ENCODE measurements at regions not wholly inside any gene's neighbourhood (a gene's known extent, or its start where the extent isn't known, plus 50 kb on each side); places are given as distances from the start of the nearest gene placed in this dataset.

DNA sequence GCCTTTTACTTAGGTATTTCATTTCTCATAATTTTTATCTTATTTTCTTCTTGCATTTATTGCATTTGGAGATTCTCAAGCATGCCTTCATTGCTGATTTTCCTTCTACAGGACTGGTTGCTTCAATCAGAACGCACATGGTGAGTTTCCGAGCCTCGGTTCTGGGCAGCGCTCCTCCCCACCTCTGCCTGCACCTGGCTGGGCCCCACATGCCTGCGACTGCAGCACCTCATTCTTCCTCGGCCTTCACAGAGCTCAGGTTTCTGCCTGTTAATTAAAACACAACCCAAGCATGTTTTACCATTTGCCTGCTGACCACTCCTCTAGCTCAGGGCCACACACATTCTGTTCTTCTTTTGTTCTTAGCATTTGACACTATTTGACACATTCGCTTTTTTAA, 398.8 kb downstream of the GALR1 start:
- TF ChIP-seq, protein P1, sequence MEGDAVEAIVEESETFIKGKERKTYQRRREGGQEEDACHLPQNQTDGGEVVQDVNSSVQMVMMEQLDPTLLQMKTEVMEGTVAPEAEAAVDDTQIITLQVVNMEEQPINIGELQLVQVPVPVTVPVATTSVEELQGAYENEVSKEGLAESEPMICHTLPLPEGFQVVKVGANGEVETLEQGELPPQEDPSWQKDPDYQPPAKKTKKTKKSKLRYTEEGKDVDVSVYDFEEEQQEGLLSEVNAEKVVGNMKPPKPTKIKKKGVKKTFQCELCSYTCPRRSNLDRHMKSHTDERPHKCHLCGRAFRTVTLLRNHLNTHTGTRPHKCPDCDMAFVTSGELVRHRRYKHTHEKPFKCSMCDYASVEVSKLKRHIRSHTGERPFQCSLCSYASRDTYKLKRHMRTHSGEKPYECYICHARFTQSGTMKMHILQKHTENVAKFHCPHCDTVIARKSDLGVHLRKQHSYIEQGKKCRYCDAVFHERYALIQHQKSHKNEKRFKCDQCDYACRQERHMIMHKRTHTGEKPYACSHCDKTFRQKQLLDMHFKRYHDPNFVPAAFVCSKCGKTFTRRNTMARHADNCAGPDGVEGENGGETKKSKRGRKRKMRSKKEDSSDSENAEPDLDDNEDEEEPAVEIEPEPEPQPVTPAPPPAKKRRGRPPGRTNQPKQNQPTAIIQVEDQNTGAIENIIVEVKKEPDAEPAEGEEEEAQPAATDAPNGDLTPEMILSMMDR (IDR thresholded peaks at IDR 0.05), result no peak
- H3K4me3 ChIP-seq, result no peak overlapping the region
- ATAC-seq (ENCODE audit: insufficient number of reproducible peaks, low FRiP score, low read depth), result no peak
- no peaks in the 10 kb centered on the region for H3K36me3 ChIP-seq
- DNase-seq (ENCODE audit: low spot score), result no peak
- H3K9me3 ChIP-seq, result no peaks in the 10 kb centered on the region
- no peaks in the 10 kb centered on the region for H3K4me1 ChIP-seq (ENCODE audit: control insufficient read depth in 1 of 2, low read depth in 2 of 2)
- no peak overlapping the region for H3K27ac ChIP-seq
- no peaks in the 10 kb centered on the region for H3K27me3 ChIP-seq (replicated peaks; ENCODE audit: insufficient read depth)

- TF ChIP-seq, protein P1 (IDR thresholded peaks at IDR 0.05), result peak; percentile 36
- H3K27me3 ChIP-seq (replicated peaks; ENCODE audit: insufficient read depth), result no peaks in the 10 kb centered on the region
- no peaks in the 10 kb centered on the region for H3K36me3 ChIP-seq
- H3K4me3 ChIP-seq, result no peak overlapping the region
- ATAC-seq (ENCODE audit: insufficient number of reproducible peaks, low FRiP score, low read depth), result no peak
- H3K27ac ChIP-seq, result no peak overlapping the region
- DNase-seq (ENCODE audit: low spot score), result no peak
- no peaks in the 10 kb centered on the region for H3K9me3 ChIP-seq
- no peaks in the 10 kb centered on the region for H3K4me1 ChIP-seq (ENCODE audit: control insufficient read depth in 1 of 2, low read depth in 2 of 2)
Observed at GRCh38 chr18:77650799-77651385, 401.2 kb downstream of the GALR1 start.

DNA sequence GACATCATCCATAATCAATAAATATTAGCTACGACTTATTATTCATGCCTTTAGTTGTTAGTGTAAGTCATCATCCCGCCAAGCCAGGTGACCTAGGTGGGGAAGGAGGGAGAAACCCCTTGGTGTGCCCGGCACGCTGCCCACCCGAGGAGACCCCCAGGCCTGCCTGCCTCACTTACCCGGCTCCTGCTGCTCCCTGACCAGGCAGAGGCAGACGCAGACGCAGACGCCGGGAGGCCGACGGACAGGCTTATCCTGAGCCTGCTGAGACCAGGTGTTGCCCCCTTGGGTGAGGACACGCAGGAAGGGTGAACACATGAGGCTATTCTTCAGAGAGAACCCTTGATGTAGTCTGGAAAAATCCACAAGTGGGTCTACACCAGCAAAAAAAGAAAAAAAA, 401.8 kb downstream of the GALR1 start:
- Histone ChIP-seq H3K36me3 (no peaks in the 10 kb centered on the region), H3K9me3 (no peaks in the 10 kb centered on the region), H3K27me3 (replicated peaks; ENCODE audit: insufficient read depth) (no peaks in the 10 kb centered on the region), H3K4me3 (no peak overlapping the region), H3K27ac (no peak overlapping the region), H3K4me1 (ENCODE audit: control insufficient read depth in 1 of 2, low read depth in 2 of 2) (no peaks in the 10 kb centered on the region)
- TF ChIP-seq, protein P1 (IDR thresholded peaks at IDR 0.05), result no peak
- no peak for DNase-seq (ENCODE audit: low spot score)
- ATAC-seq (ENCODE audit: insufficient number of reproducible peaks, low FRiP score, low read depth), result no peak

- Histone ChIP-seq H3K36me3 (no peaks in the 10 kb centered on the region), H3K27ac (no peak overlapping the region), H3K4me1 (ENCODE audit: control insufficient read depth in 1 of 2, low read depth in 2 of 2) (no peaks in the 10 kb centered on the region), H3K9me3 (no peaks in the 10 kb centered on the region), H3K27me3 (replicated peaks; ENCODE audit: insufficient read depth) (no peaks in the 10 kb centered on the region), H3K4me3 (no peak overlapping the region)
- ATAC-seq (ENCODE audit: insufficient number of reproducible peaks, low FRiP score, low read depth), result no peak
- DNase-seq (ENCODE audit: low spot score), result no peak
- TF ChIP-seq, protein P1 (IDR thresholded peaks at IDR 0.05), result no peak
Observed at GRCh38 chr18:77653792-77654191, 404.1 kb downstream of the GALR1 start.

DNA sequence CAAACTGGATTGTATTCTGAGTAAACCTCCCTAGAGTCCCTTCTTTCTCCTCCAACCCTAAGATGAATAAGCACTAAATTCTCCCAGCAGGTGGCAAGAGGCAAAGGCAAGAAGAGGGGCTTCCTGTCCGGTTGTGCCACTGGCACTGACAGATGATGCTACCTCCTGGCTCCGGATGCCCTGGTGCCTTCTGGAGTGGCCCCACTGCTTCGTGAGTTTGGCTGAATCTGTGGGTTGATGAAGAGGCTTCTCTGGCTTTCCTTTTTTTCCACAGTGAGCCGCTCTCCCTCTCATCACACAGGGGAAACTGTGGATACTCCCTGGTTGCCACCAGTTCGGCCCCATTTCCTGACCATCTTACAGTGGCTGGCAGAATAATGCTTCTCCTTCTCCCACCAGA, 404.7 kb downstream of the GALR1 start:
- no peaks in the 10 kb centered on the region for H3K36me3 ChIP-seq
- DNase-seq (ENCODE audit: low spot score) (no peak), ATAC-seq (ENCODE audit: insufficient number of reproducible peaks, low FRiP score, low read depth) (no peak)
- H3K4me3 ChIP-seq, result no peak overlapping the region
- no peak overlapping the region for H3K27ac ChIP-seq
- H3K4me1 ChIP-seq (ENCODE audit: control insufficient read depth in 1 of 2, low read depth in 2 of 2), result no peaks in the 10 kb centered on the region
- H3K9me3 ChIP-seq, result no peaks in the 10 kb centered on the region
- no peaks in the 10 kb centered on the region for H3K27me3 ChIP-seq (replicated peaks; ENCODE audit: insufficient read depth)
- TF ChIP-seq, protein P1 (IDR thresholded peaks at IDR 0.05), result no peak
